A549 (cell line): ENCODE measurements at regions not wholly inside any gene's neighbourhood (a gene's known extent, or its start where the extent isn't known, plus 50 kb on each side); places are given as distances from the start of the nearest gene placed in this dataset.

ENCODE experiments used
- ATAC-seq, 2 experiments: fragments of 200-7000 bp in 1 of 2; fragments of >200 bp in 1 of 2; cut with Nextera tagmentation in 1 of 2; cut with Tn5 transposase in 1 of 2; 3 replicates each; pipeline versions ENCODE4 v1.8.0 to v1.9.1; 2018 to 2020; ENCODE audit warnings: mild to moderate bottlenecking in 1 of 2, moderate library complexity in 1 of 2
- CTCF ChIA-PET: fragments of 300-600 bp; sonication (Branson Sonifier 250); formaldehyde crosslinking; extraction: SDS; loops from one replicate; lab custom pipeline; 2021; ENCODE audit warnings: antibody characterized with exemption, inconsistent platforms; lab: Yijun Ruan, JAX
- POLR2A ChIA-PET: fragments of 350-600 bp; formaldehyde crosslinking; extraction: SDS; loops from one replicate; lab custom pipeline; 2021; ENCODE audit warnings: antibody characterized with exemption, inconsistent platforms; lab: Yijun Ruan, JAX
- DNase-seq, 2 experiments: peaks; one replicate each; pipeline versions ENCODE4 v3.0.0 to v3.0.0-alpha.2; 2011 to 2016; ENCODE audit warnings: low read depth in 1 of 2, low spot score in 1 of 2
- FAIRE-seq: peaks from 2 replicates; lab custom pipeline; 2011; peaks lifted over from hg19 to GRCh38; lab: Jason Lieb, UNC
- H3K27ac ChIP-seq, 2 experiments: fragments of >200 bp; sonication (Bioruptor Twin); formaldehyde crosslinking; 3 replicates each; pipeline ENCODE4 v1.5.1; 2016 to 2017
- H3K4me1 ChIP-seq: fragments of >200 bp; sonication (Bioruptor Twin); formaldehyde crosslinking; 3 replicates; pipeline ENCODE4 v1.6.1; 2016
- H3K4me2 ChIP-seq: fragments of >200 bp; sonication (Bioruptor Twin); formaldehyde crosslinking; 3 replicates; pipeline ENCODE4 v1.6.1; 2016
- H3K4me3 ChIP-seq: fragments of >200 bp; sonication (Bioruptor Twin); formaldehyde crosslinking; 3 replicates; pipeline ENCODE4 v1.5.1; 2016
- H3K9me3 ChIP-seq: fragments of >200 bp; sonication (Bioruptor Twin); formaldehyde crosslinking; 3 replicates; pipeline ENCODE4 v1.6.1; 2016
- ATOH8 ChIP-seq: fragments of 250-450 bp; sonication (Bioruptor Pico); IDR thresholded peaks from 2 replicates; pipeline ENCODE4 v1.5.0; 2020; ENCODE audit warnings: low read depth, mild to moderate bottlenecking, moderate library complexity
- BHLHE40 ChIP-seq: IDR thresholded peaks from 2 replicates; pipeline ENCODE4 v1.6.1; 2012; ENCODE audit warnings: low read depth, low read length, inconsistent platforms
- CBX8 ChIP-seq: fragments of 200-600 bp; sonication (generic); IDR thresholded peaks from 2 replicates; pipeline ENCODE4 v1.6.1; 2016
- CEBPB ChIP-seq, 2 experiments: fragments of >200 bp in 1 of 2; sonication (Bioruptor Twin) in 1 of 2; formaldehyde crosslinking in 1 of 2; IDR thresholded peaks; 2 replicates each; pipeline ENCODE4 v1.6.1; 2012 to 2016
- CHD4 ChIP-seq: fragments of 200-600 bp; sonication (generic); IDR thresholded peaks from 2 replicates; pipeline ENCODE4 v1.6.1; 2016; ENCODE audit warnings: antibody characterized with exemption, mild to moderate bottlenecking, borderline replicate concordance
- CTCF ChIP-seq: fragments of >200 bp; sonication (Bioruptor Twin); formaldehyde crosslinking; IDR thresholded peaks from 3 replicates; pipeline ENCODE4 v1.5.1; 2016
- E2F6 ChIP-seq: IDR thresholded peaks from 2 replicates; pipeline ENCODE4 v1.6.1; 2012; ENCODE audit warnings: low read depth, borderline replicate concordance
- EHMT2 ChIP-seq: fragments of 200-600 bp; sonication (generic); IDR thresholded peaks from 2 replicates; pipeline ENCODE4 v1.6.1; 2016; ENCODE audit warnings: antibody characterized with exemption, low read depth, mild to moderate bottlenecking, moderate library complexity
- ELK1 ChIP-seq: fragments of 150-350 bp; IDR thresholded peaks from 2 replicates; pipeline ENCODE4 v1.6.1; 2014; ENCODE audit warnings: low read depth, mild to moderate bottlenecking, low read length
- FOXS1 ChIP-seq: fragments of 250-450 bp; sonication (Bioruptor Pico); IDR thresholded peaks from 2 replicates; pipeline ENCODE4 v1.5.0; 2020; ENCODE audit warnings: mild to moderate bottlenecking, moderate library complexity
- GATA3 ChIP-seq: IDR thresholded peaks from 2 replicates; pipeline ENCODE4 v1.6.1; 2012; ENCODE audit warnings: borderline replicate concordance
- HDAC2 ChIP-seq: fragments of 200-600 bp; sonication (generic); IDR thresholded peaks from 2 replicates; pipeline ENCODE4 v1.6.1; 2016
- HES2 ChIP-seq: fragments of >200 bp; sonication (Bioruptor Twin); formaldehyde crosslinking; IDR thresholded peaks from 2 replicates; pipeline ENCODE4 v1.6.1; 2016
- HEYL ChIP-seq: fragments of 250-450 bp; sonication (Bioruptor Pico); IDR thresholded peaks from 2 replicates; pipeline ENCODE4 v1.8.0; 2021; ENCODE audit warnings: mild to moderate bottlenecking, moderate library complexity
- HMGXB4 ChIP-seq: fragments of 250-450 bp; sonication (Bioruptor Pico); IDR thresholded peaks from 2 replicates; pipeline ENCODE4 v1.5.0; 2021; ENCODE audit warnings: mild to moderate bottlenecking, moderate library complexity, borderline replicate concordance
- HOXA7 ChIP-seq: fragments of 250-450 bp; sonication (Bioruptor Pico); IDR thresholded peaks from 2 replicates; pipeline ENCODE4 v1.5.0; 2020; ENCODE audit warnings: mild to moderate bottlenecking, moderate library complexity
- JUNB ChIP-seq: fragments of >200 bp; sonication (Bioruptor Twin); formaldehyde crosslinking; IDR thresholded peaks from 2 replicates; pipeline ENCODE4 v1.6.1; 2016
- MAX ChIP-seq: IDR thresholded peaks from 2 replicates; pipeline ENCODE4 v1.6.1; 2012
- MAZ ChIP-seq: fragments of 150-350 bp; IDR thresholded peaks from 2 replicates; pipeline ENCODE4 v1.6.1; 2014; ENCODE audit warnings: antibody characterized with exemption, low read depth, low read length, borderline replicate concordance
- MYC ChIP-seq: IDR thresholded peaks from 2 replicates; pipeline ENCODE4 v1.6.1; 2012; ENCODE audit warnings: mild to moderate bottlenecking, inconsistent platforms, low read length, improper control_type of control experiment, borderline replicate concordance
- NPAS2 ChIP-seq: fragments of 250-450 bp; sonication (Bioruptor Pico); IDR thresholded peaks from 2 replicates; pipeline ENCODE4 v1.8.0; 2022; ENCODE audit warnings: mild to moderate bottlenecking, moderate library complexity, borderline replicate concordance
- NR3C1 ChIP-seq: fragments of >200 bp; sonication (Bioruptor Twin); formaldehyde crosslinking; IDR thresholded peaks from 3 replicates; pipeline ENCODE4 v1.6.1; 2017
- PHF8 ChIP-seq: fragments of 200-600 bp; sonication (generic); IDR thresholded peaks from 2 replicates; pipeline ENCODE4 v1.6.1; 2016; ENCODE audit warnings: low read depth, mild to moderate bottlenecking, antibody characterized with exemption, moderate library complexity, borderline replicate concordance
- RARB ChIP-seq: fragments of 250-450 bp; sonication (Bioruptor Pico); IDR thresholded peaks from 2 replicates; pipeline ENCODE4 v1.8.0; 2021; ENCODE audit warnings: mild to moderate bottlenecking, moderate library complexity
- RFX5 ChIP-seq: fragments of 450-650 bp; IDR thresholded peaks from 2 replicates; pipeline ENCODE4 v1.7.1; 2014; ENCODE audit warnings: antibody characterized with exemption, mild to moderate bottlenecking, moderate library complexity
- USF2 ChIP-seq: fragments of 450-650 bp; IDR thresholded peaks from 2 replicates; pipeline ENCODE4 v1.6.1; 2014; ENCODE audit warnings: antibody characterized with exemption
- ZC3H11A ChIP-seq: fragments of 450-650 bp; IDR thresholded peaks from 2 replicates; pipeline ENCODE4 v1.6.1; 2014; ENCODE audit warnings: antibody characterized with exemption, mild to moderate bottlenecking
- ZFP36 ChIP-seq: fragments of 450-650 bp; IDR thresholded peaks from 2 replicates; pipeline ENCODE4 v1.6.1; 2014; ENCODE audit warnings: borderline replicate concordance; ENCODE audit not compliant: partially characterized antibody
- WGBS: methylation state at CpG from one replicate; pipeline ENCODE4 v1.1.6; 2017; ENCODE audit errors: missing lambda C conversion rate; 5-methylcytosine and 5-hydroxymethylcytosine counted together

- POLR2A ChIA-PET = no interaction called here
Measured at GRCh38 chr1:209153411-209153810, 430.1 kb upstream of the CAMK1G start.

GRCh38 chr1:209154912-209155311 is 428.6 kb upstream of the CAMK1G start:
- ChIA-PET CTCF (interaction anchor here (0.7 kb wide), 1 partner anchor 1064 kb away, joined by 5 read pairs; no protein-coding TSS in a partner anchor), POLR2A (no interaction called here)
- Histone ChIP-seq H3K4me2 (no peak overlapping the region), H3K4me3 (no peak overlapping the region), H3K27ac (no peak overlapping the region), H3K9me3 (no peaks in the 10 kb centered on the region), H3K4me1 (no peaks in the 10 kb centered on the region)
- DNase-seq = no peak
- ATAC-seq = no peak
- TF ChIP-seq JUNB (no peak), HDAC2 (no peak), CEBPB (IDR thresholded peaks at IDR 0.05) (no peak), BHLHE40 (no peak), ATOH8 (CRISPR knock-in tag) (no peak)
- no peak for FAIRE-seq
- WGBS = 25% methylated on average over 1 of the region's 1 CpG

More at GRCh38 chr1:209153411-209153810, 430.1 kb upstream of the CAMK1G start:
- no peak overlapping the region for H3K4me3 ChIP-seq
- no peak for DNase-seq
- WGBS = 11% methylated on average over 1 of the region's 1 CpG
- CTCF ChIA-PET = no interaction called here
- H3K4me2 ChIP-seq = no peak overlapping the region
- H3K4me1 ChIP-seq = no peaks in the 10 kb centered on the region
- H3K27ac ChIP-seq = no peak overlapping the region
- H3K9me3 ChIP-seq = no peaks in the 10 kb centered on the region
- FAIRE-seq = no peak
- no peak for ATAC-seq
- TF ChIP-seq CBX8 = no peak
- no peak for TF ChIP-seq NR3C1
- TF ChIP-seq HES2 = no peak
- no peak for TF ChIP-seq MAX
- no peak for TF ChIP-seq MYC
- no peak for TF ChIP-seq ZC3H11A
- no peak for TF ChIP-seq HOXA7 (CRISPR knock-in tag)
- no peak for TF ChIP-seq RARB
- no peak for TF ChIP-seq CHD4
- no peak for TF ChIP-seq PHF8
- no peak for TF ChIP-seq HDAC2
- no peak for TF ChIP-seq EHMT2
- TF ChIP-seq FOXS1 (CRISPR knock-in tag) = no peak
- TF ChIP-seq NPAS2 (CRISPR knock-in tag) = no peak
- TF ChIP-seq MAZ = no peak
- no peak for TF ChIP-seq USF2
- TF ChIP-seq E2F6 = no peak
- no peak for TF ChIP-seq CTCF

GRCh38 chr1:209155546-209155945 is 428.0 kb upstream of the CAMK1G start:
- H3K4me3 ChIP-seq = no peak overlapping the region
- no peak overlapping the region for H3K27ac ChIP-seq
- 29% methylated on average over 3 of the region's 3 CpGs for WGBS
- no peak for DNase-seq
- no peaks in the 10 kb centered on the region for H3K4me1 ChIP-seq
- ATAC-seq = no peak
- ChIA-PET CTCF (no interaction called here), POLR2A (no interaction called here)
- H3K4me2 ChIP-seq = no peak overlapping the region
- H3K9me3 ChIP-seq = no peaks in the 10 kb centered on the region
- no peak for FAIRE-seq
- TF ChIP-seq ZFP36 (no peak), GATA3 (no peak), HMGXB4 (CRISPR knock-in tag) (no peak), ELK1 (no peak), MAX (no peak), ZC3H11A (no peak), HDAC2 (no peak), HES2 (no peak), HEYL (CRISPR knock-in tag) (no peak), CEBPB (IDR thresholded peaks at IDR 0.05) (no peak), RFX5 (no peak)
